Retinal pigment epithelial cell (primary cell): ENCODE measurements at regions not wholly inside any gene's neighbourhood (a gene's known extent, or its start where the extent isn't known, plus 50 kb on each side); places are given as distances from the start of the nearest gene placed in this dataset.

Experiments used
- DNase-seq: peaks from one replicate; pipeline ENCODE4 v3.0.0-alpha.2; 2010; ENCODE audit warnings: low read depth
- H3K4me3 ChIP-seq: 2 replicates; pipeline ENCODE4 v1.5.1; 2011; ENCODE audit warnings: mild to moderate bottlenecking, low read length, control low read depth, moderate library complexity
- TF ChIP-seq, protein P1 (sequence below): conservative IDR thresholded peaks from 2 replicates; pipeline ENCODE4 v1.5.1; 2011; ENCODE audit warnings: low read depth, low read length, control low read depth, inconsistent platforms

DNA sequence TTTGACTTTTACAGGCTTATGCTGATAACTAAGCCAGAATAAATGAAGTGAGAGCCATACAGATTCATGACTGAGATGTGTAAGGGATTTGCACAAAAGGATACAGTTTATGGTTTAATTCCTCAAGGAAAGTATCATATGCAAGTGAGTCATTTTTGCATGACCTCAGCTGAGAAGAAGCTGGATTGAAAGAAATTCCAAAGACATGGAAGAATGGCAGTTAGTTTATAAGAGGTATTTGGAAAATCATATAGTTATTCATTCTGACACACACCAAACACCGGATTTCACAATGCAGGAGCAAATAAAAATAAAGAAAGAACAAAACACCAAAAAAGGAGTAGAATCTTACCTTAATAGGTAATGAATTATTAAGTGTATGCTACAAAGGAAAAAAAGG lies 83.2 kb upstream of the RND3 start:
- DNase-seq: peak; percentile 86
- TF ChIP-seq, protein P1, sequence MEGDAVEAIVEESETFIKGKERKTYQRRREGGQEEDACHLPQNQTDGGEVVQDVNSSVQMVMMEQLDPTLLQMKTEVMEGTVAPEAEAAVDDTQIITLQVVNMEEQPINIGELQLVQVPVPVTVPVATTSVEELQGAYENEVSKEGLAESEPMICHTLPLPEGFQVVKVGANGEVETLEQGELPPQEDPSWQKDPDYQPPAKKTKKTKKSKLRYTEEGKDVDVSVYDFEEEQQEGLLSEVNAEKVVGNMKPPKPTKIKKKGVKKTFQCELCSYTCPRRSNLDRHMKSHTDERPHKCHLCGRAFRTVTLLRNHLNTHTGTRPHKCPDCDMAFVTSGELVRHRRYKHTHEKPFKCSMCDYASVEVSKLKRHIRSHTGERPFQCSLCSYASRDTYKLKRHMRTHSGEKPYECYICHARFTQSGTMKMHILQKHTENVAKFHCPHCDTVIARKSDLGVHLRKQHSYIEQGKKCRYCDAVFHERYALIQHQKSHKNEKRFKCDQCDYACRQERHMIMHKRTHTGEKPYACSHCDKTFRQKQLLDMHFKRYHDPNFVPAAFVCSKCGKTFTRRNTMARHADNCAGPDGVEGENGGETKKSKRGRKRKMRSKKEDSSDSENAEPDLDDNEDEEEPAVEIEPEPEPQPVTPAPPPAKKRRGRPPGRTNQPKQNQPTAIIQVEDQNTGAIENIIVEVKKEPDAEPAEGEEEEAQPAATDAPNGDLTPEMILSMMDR: no peak
- no peak overlapping the region for H3K4me3 ChIP-seq

DNA sequence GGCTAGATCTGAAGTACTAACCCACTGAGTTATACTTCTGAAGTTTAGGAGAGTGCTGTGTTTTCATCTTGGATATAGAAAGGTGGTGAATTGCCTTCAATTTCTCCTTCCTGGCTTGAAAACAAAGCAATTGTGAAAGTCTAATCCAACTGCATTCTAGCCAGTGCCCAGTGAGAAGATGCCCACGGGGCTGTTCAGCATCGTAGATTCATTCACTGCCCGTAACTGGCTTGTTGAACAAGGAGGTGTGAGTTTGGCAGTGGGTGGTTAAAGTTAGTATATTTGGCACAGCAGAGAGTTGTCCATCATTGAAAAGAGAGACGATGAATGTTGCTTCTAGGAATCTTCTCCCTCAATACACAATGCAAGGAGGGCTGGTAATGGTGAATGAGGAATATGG lies 82.3 kb upstream of the RND3 start:
- DNase-seq: no peak
- TF ChIP-seq, protein P1: no peak
- H3K4me3 ChIP-seq: no peak overlapping the region

DNA sequence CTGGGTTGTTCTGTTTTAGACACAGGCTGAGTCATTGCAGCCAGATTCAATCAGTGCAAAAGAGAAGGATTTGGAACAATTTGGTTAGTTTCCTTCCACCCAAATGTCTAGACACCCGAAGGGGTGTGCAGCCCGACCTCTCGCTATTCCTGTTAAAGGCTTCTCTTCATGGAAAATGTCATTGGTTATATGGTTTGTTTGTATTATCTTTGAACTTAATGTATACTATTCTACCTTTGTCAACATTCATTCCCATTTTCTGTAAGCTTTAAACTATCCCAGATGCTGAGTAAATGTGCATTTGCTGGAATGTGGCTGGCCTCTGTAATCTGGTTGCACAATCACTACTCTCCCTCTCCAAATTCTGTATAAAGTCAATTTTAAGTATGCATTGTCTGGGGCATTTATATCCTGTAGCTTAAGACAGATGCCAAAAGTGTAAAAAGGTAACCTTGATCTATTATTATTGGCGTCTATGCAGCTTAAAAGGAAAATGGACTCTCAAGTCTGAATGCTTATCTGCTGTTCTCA lies 80.4 kb upstream of the RND3 start:
- H3K4me3 ChIP-seq: no peak overlapping the region
- no peak for DNase-seq
- TF ChIP-seq, protein P1: no peak

DNA sequence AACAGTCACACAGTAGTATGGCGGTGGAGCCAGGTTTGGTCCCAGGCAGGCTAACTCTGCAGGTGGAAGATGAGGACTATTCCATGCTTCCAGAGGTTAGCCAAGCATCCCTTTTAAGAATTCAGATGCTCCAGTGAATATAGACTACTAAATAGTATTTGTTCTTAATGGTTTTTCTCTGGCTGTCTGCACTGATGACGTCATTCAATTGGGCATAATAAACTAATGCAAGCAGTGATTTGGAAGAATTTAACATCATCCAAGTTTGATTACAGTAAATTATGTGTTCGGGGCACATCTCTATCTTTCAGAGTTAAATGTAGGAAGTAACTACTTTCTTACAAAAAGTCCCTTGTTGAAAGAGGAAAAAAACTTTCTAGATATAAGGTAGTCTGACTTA lies 78.8 kb upstream of the RND3 start:
- DNase-seq: no peak
- no peak overlapping the region for H3K4me3 ChIP-seq
- TF ChIP-seq, protein P1: no peak

DNA sequence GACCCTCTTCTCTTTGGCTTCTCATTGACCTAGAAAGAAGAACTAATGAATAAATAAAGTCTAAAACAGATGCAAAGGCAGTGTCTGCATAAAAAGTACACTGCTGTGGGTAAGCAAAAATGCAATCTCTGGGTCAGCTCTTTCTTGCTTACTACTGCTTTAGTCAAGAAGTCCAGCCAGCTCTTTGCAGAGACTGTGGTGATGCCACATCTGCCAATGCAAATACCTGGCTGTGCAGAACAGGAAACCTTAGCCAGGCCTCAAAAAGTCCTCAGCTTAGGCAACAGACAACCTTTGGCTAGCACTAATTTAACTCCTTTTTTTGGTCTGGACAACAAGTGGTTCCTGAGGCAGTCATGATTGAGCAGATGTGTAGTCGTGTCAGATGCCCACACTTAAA lies 73.6 kb upstream of the RND3 start:
- no peak overlapping the region for H3K4me3 ChIP-seq
- DNase-seq: no peak
- TF ChIP-seq, protein P1: no peak

DNA sequence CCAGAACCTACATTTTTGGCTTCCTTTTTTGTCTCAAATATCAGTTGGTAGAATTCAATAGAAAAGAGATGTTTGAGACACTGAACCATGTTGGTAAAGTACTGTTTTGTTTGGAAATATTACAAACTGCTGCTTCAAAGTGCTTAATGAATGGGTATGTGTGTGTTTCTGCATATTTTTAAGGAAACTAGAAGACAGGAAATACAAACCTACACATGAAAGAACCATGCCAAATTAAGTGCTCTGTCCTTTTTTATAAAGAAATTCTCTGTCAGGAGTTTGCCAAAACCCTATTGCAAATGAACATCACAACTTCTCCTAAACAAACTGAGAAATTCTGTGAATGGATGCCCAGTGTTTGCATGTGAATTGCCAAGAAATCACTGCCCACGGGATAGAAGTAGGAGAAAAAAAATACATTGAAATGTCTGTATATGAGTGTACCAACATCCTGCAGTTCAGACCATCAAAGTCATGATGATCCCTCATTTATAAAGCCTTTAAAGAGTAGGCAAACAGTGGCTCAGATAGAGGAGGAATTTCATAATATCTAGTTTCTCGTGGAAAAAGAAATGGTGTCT lies 69.6 kb upstream of the RND3 start:
- TF ChIP-seq, protein P1: no peak
- no peak for DNase-seq
- no peak overlapping the region for H3K4me3 ChIP-seq

DNA sequence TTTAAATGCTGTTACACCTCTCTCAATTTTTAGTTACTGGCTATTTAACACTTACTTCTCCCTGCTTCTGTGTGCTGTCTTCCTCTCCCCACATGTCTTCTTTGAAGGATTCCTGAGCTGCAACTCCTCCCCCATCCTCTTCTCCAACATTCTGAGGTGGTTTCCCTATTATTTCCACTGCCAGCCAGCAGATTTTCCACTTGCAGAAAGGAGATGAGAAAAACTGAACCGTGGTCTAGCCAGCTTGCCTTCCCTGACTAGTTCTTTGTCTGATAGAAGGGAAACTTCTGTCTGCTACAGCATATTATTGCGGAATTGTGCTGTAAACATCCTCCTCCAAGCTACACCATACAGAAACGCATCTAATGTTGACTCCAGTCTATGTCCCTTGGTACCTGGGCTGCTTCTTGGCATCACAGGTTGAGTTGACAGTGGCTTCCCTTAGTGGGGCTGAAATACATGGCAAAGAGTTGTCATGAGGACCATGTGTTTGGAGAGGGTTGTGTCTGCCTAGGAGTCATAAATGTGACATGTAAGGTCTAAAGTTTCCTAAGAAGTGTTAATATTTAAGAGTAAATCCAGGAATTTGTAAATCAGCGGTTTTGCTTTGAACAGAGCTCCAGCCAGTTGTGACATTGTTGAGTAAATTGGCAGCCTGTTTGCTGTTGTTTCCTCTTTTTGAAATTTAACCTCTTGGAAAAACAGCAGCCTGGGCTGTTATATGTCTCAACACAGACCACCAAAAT lies 68.3 kb upstream of the RND3 start:
- TF ChIP-seq, protein P1: no peak
- no peak for DNase-seq
- no peak overlapping the region for H3K4me3 ChIP-seq
